HG02840 (cell line): ENCODE measurements at regions not wholly inside any gene's neighbourhood (a gene's known extent, or its start where the extent isn't known, plus 50 kb on each side); places are given as distances from the start of the nearest gene placed in this dataset.

Experiments
- ATAC-seq: cut with Tn5 transposase; IDR thresholded peaks from one replicate; pipeline ENCODE4 v1.9.1; 2021; ENCODE audit warnings: mild to moderate bottlenecking, moderate library complexity, moderate number of reproducible peaks; ENCODE audit not compliant: unreplicated experiment, low FRiP score

GRCh38 chr22:47694536-47695130, 932.2 kb downstream of the TBC1D22A start:
- ATAC-seq = no peak

DNA sequence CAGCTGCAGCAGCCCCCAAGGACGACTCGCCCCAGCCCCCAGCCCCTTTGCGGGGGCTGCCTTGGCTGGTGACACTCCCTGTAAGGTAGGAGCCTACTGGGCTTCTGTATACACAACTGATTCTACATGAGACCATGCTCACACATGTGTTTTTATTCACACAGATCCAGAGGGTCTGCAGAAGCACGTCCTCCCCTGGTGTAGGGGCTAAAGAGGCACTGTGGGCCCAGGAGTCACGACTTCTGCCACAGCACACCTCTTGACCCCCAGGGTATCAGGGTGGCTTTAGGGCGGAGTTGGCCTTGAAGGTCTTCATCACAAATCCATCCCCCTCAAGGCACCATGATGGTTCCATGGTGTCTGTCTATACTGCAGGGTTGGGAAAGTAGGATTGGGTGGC, 931.2 kb downstream of the TBC1D22A start:
- no peak for ATAC-seq

GRCh38 chr22:47692811-47693210, 930.4 kb downstream of the TBC1D22A start:
- no peak for ATAC-seq

GRCh38 chr22:47691152-47691895, 928.9 kb downstream of the TBC1D22A start:
- ATAC-seq = no peak

DNA sequence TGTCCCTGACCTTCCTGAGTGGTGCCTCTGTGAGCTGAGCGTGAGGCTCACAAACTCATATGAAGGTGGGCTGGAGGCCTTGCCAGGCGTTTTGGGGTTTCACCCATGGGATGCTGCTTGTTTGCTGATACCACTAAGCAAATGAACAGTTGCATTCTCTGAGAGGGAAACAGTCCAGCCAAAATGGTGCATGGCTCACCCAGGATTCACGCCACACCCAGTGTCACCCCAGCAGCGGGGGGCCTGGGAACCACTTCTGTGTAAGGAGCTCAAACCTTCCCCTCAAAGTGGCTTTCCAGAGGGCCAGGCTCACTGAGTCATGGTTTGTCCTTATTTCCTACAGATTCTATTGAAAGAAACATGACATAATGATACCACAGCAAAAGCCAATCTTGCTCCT, 928.1 kb downstream of the TBC1D22A start:
- no peak for ATAC-seq

DNA sequence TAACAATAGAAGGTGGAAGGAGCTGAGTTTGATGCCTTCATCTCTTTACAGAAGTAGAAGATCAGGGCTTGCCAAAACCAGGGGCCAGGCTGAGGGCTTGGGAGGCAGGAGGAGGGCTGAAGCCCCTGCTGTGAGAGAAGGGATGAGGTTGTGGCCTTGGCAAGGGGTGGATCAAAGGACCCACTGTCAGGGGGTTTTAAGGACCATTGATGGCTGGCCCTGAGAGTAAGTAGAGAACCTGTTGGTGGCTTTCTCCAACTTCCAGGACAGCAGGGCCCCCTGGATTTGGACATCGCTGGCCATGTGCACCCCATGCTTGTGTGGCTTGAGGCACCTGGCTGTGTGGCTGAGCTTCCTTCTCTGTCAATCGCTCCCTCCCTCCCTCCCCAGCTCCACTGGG, 927.7 kb downstream of the TBC1D22A start:
- no peak for ATAC-seq

- ATAC-seq = no peak
Observed at GRCh38 chr22:47687776-47688175, 925.3 kb downstream of the TBC1D22A start.

DNA sequence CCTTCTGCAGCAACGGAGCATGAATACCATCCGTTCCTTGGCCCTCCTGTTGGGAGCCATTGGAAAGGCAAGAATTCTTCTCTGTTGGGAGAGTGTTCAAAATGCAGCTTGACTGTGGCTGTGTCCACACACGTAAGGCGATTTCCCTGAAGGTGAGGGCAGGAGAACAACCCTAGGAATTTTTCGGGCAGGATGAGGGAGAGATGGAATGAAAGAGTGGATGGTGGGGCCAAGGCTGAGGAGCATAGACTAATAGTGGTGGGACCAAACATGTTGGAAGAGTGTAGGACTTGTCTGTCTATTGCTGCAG, 924.9 kb downstream of the TBC1D22A start:
- ATAC-seq = no peak

DNA sequence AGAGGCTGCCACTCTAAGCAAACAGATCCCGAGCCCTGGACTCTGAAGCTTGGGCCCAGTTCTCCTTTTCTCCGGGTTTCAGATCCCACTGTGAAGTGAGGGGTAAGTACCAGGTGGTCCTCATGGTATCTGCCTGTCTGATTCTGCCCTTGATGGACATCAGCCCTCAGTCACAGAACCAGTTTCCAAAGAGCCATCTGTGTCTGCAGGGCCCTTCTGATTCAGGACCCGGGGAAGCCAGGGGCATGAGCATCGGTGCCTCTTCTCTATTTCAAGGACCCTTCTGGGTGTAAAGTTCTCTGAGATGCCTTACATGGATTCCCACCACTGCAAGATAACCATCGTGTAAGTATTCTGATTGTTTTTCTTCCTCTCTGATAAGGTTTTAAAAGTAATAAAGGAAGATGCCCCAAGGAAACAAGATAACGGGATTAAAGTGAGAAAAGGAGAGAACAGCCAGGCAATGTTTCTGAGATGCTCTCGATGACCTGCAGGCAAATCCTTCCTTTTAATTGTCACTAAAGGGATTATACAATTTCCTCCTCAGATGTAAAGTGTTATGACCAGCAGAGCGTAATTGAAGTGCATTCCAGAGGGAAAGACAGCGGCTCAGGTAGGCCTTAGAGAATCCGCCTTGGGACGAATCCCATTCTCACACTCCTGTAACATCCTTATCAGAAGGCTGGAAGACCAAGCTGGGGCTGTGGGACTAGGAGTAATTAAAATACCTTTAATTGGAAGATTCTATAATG, 924.3 kb downstream of the TBC1D22A start:
- no peak for ATAC-seq

GRCh38 chr22:47681411-47682165, 919.1 kb downstream of the TBC1D22A start:
- no peak for ATAC-seq

- no peak for ATAC-seq
Observed at GRCh38 chr22:47678636-47679287, 916.3 kb downstream of the TBC1D22A start.

GRCh38 chr22:47678048-47678447, 915.6 kb downstream of the TBC1D22A start:
- ATAC-seq = no peak

- no peak for ATAC-seq
Observed at GRCh38 chr22:47676685-47677084, 914.2 kb downstream of the TBC1D22A start.

GRCh38 chr22:47674600-47674999, 912.1 kb downstream of the TBC1D22A start:
- ATAC-seq = no peak

DNA sequence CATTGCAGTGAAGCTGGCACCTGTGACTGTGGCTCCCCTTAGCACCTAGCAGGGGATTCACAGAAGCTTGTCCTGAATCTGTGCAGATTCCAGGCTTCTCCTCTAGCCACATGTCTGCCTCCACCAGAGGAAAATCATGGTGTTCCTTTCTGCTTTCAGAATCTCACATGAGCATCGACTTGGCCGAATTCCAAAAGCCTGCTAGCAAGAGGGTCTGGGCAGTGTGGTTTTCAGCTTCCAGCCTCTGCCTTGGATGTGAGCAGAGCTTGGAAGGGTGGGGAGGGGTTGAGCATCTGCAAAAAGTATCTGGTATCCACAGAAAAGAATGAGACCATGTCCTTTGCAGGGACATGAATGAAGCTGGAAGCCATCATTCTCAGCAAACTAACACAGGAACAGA, 911.1 kb downstream of the TBC1D22A start:
- ATAC-seq = no peak

- no peak for ATAC-seq
Observed at GRCh38 chr22:47672526-47672925, 910.1 kb downstream of the TBC1D22A start.

- no peak for ATAC-seq
Observed at GRCh38 chr22:47665151-47665550, 902.7 kb downstream of the TBC1D22A start.

GRCh38 chr22:47663615-47664605, 901.5 kb downstream of the TBC1D22A start:
- no peak for ATAC-seq

DNA sequence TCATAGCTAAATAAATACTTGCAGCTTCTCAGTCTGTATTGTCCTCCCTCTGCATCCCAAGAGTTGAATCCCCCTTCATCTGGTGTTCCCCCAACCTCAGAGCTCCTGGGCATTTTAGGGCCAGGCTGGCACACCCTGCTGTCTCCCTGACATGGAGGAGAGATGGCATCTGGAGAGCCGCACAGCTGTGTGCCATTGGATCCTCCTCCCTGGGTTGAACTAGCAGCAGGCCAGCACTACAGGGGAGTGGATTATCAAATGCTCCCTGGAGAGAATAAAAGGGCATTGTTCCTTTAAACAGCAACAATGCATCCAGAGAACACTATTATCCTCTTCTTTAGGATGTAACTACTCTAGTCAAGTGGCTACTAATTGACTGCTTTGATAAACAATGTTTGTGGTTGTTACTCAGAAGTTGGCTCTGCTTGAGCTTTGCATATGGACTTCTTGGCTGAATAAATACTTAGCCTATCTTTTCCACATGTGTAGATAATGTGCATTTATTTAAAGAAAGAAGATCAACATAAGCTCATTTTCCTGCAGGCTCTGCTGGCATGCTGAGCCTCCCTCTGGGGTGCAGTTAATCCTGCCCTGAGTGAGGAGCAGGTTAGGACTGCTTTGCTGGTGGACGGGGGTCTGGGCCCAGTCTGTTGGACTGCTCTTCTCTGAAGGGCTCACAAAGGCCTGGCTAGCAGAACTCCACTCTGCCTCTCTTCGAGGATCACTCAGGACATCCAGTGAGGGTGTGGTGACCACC, 897.2 kb downstream of the TBC1D22A start:
- no peak for ATAC-seq
